GM12878 (cell line): ENCODE measurements at regions not wholly inside any gene's neighbourhood (a gene's known extent, or its start where the extent isn't known, plus 50 kb on each side); places are given as distances from the start of the nearest gene placed in this dataset.

Experiments
- ATAC-seq: fragments of 200-7000 bp; cut with Tn5 transposase; 3 replicates; pipeline ENCODE4 v1.9.1; 2020; ENCODE audit warnings: mild to moderate bottlenecking, moderate library complexity
- BruUV-seq: library from RNA; stranded (reverse); fragments of 400-500 nt; replicated peaks from 2 replicates; lab custom pipeline; 2021; lab: Mats Ljungman, UMichigan
- CTCF ChIA-PET: fragments of 300-600 bp; sonication (Branson Sonifier 250); formaldehyde crosslinking; extraction: SDS; loops from one replicate; lab custom pipeline; 2021; ENCODE audit warnings: inconsistent platforms; lab: Yijun Ruan, JAX
- POLR2A ChIA-PET: fragments of 350-600 bp; formaldehyde crosslinking; extraction: SDS; loops from one replicate; lab custom pipeline; 2021; ENCODE audit warnings: inconsistent platforms; lab: Charles Lee
- RAD21 ChIA-PET: fragments of 300-600 bp; sonication (Branson Sonifier 250); formaldehyde crosslinking; loops from one replicate; lab custom pipeline; 2023; ENCODE audit warnings: antibody characterized with exemption; ENCODE audit not compliant: unreplicated experiment; lab: Charles Lee
- SMC1A ChIA-PET: fragments of 300-600 bp; sonication (Branson Sonifier 250); formaldehyde crosslinking; loops from one replicate; lab custom pipeline; 2023; ENCODE audit not compliant: unreplicated experiment, uncharacterized antibody; lab: Charles Lee
- DNase-seq: peaks from one replicate; pipeline ENCODE4 v3.0.0-alpha.2; 2011; ENCODE audit warnings: low read depth, low spot score
- FAIRE-seq: peaks from 3 replicates; lab custom pipeline; 2011; peaks lifted over from hg19 to GRCh38; lab: Jason Lieb, UNC
- H2AFZ ChIP-seq: 2 replicates; pipeline ENCODE4 v1.6.0; 2011; ENCODE audit warnings: low read depth, low read length, control low read depth; ENCODE audit not compliant: control insufficient read depth
- H3K27ac ChIP-seq: 2 replicates; pipeline ENCODE4 v1.5.1; 2011; ENCODE audit warnings: control low read depth; ENCODE audit not compliant: control insufficient read depth, insufficient read depth
- H3K27me3 ChIP-seq, 2 experiments: replicated peaks in 1 of 2; 2 replicates each; pipeline versions ENCODE4 v1.6.0 to v1.6.1; 2011; ENCODE audit warnings: low read length in 1 of 2; ENCODE audit not compliant: control insufficient read depth in 2 of 2, insufficient read depth in 2 of 2
- H3K36me3 ChIP-seq, 2 experiments: 2 replicates each; pipeline ENCODE4 v1.5.1; 2011; ENCODE audit warnings: low read length in 1 of 2; ENCODE audit not compliant: control insufficient read depth in 2 of 2, insufficient read depth in 2 of 2
- H3K4me1 ChIP-seq: 2 replicates; pipeline ENCODE4 v1.6.1; 2011; ENCODE audit warnings: mild to moderate bottlenecking, low read length, moderate library complexity, mixed read lengths; ENCODE audit not compliant: control insufficient read depth, insufficient read depth
- H3K4me2 ChIP-seq: 2 replicates; pipeline ENCODE4 v1.6.0; 2011; ENCODE audit warnings: control low read depth; ENCODE audit not compliant: control insufficient read depth, insufficient read depth
- H3K4me3 ChIP-seq: fragments of 200-600 bp; sonication (generic); 2 replicates; pipeline ENCODE4 v1.5.1; 2016
- H3K79me2 ChIP-seq: 2 replicates; pipeline ENCODE4 v1.6.0; 2011; ENCODE audit warnings: low read length; ENCODE audit not compliant: control insufficient read depth, insufficient read depth
- H3K9ac ChIP-seq: 2 replicates; pipeline ENCODE4 v1.8.0; 2011; ENCODE audit warnings: low read length, control low read depth, mixed read lengths; ENCODE audit not compliant: control insufficient read depth, insufficient read depth
- H3K9me3 ChIP-seq: replicated peaks from 3 replicates; pipeline ENCODE4 v1.5.1; 2011; ENCODE audit warnings: mild to moderate bottlenecking, low read length; ENCODE audit not compliant: control insufficient read depth, insufficient read depth
- H4K20me1 ChIP-seq: 2 replicates; pipeline ENCODE4 v1.6.0; 2011; ENCODE audit not compliant: control insufficient read depth, insufficient read depth
- BACH1 ChIP-seq: fragments of 450-650 bp; IDR thresholded peaks from 2 replicates; pipeline ENCODE4 v1.6.1; 2017; ENCODE audit warnings: mild to moderate bottlenecking, borderline replicate concordance
- CHD2 ChIP-seq: IDR thresholded peaks from 2 replicates; pipeline ENCODE4 v1.6.1; 2011; ENCODE audit warnings: low read depth, low read length, improper control_type of control experiment, borderline replicate concordance
- DPF2 ChIP-seq: fragments of 450-650 bp; IDR thresholded peaks from 2 replicates; pipeline ENCODE4 v1.6.1; 2017; ENCODE audit warnings: mild to moderate bottlenecking
- IKZF2 ChIP-seq, 2 experiments: fragments of 450-650 bp; IDR thresholded peaks; 2 replicates each; pipeline ENCODE4 v1.6.1; 2017; ENCODE audit warnings: mild to moderate bottlenecking in 2 of 2, moderate library complexity in 2 of 2
- MEF2B ChIP-seq: fragments of 450-650 bp; IDR thresholded peaks from 2 replicates; pipeline ENCODE4 v1.6.1; 2018; ENCODE audit warnings: mild to moderate bottlenecking, moderate library complexity; ENCODE audit not compliant: partially characterized antibody, poor library complexity, severe bottlenecking
- POLR2A ChIP-seq: IDR thresholded peaks from 2 replicates; pipeline ENCODE4 v1.6.1; 2011; ENCODE audit warnings: low read depth, mild to moderate bottlenecking, low read length
- POU2F2 ChIP-seq: IDR thresholded peaks from 3 replicates; pipeline ENCODE4 v1.6.1; 2011; ENCODE audit warnings: low read depth, mild to moderate bottlenecking, low read length, borderline replicate concordance
- ZNF622 ChIP-seq: fragments of 450-650 bp; IDR thresholded peaks from 2 replicates; pipeline ENCODE4 v1.6.1; 2017; ENCODE audit warnings: mild to moderate bottlenecking, inconsistent platforms
- WGBS: methylation state at CpG from one replicate; pipeline ENCODE4 v1.1.6; 2016; ENCODE audit warnings: low lambda C conversion rate; ENCODE audit not compliant: insufficient replicate concordance, insufficient coverage; ENCODE audit errors: missing lambda C conversion rate; 5-methylcytosine and 5-hydroxymethylcytosine counted together
- in situ Hi-C: fragments of 300-500 bp; cut with MboI; formaldehyde crosslinking; loops from 9 replicates; pipeline ENCODE4 v1.14.3; 2018; ENCODE audit warnings: mixed read lengths
- intact Hi-C: fragments of 100-400 bp; cut with micrococcal nuclease; formaldehyde crosslinking; loops from one replicate; pipeline ENCODE4 v1.14.2; 2022; ENCODE audit not compliant: unreplicated experiment
- TF ChIP-seq, protein P1 (sequence below): fragments of 450-650 bp; IDR thresholded peaks from 2 replicates; pipeline ENCODE4 v1.6.1; 2016; ENCODE audit warnings: mild to moderate bottlenecking
- TF ChIP-seq, protein P2 (sequence below): fragments of 450-650 bp; IDR thresholded peaks from 2 replicates; pipeline ENCODE4 v1.6.1; 2017; ENCODE audit warnings: mild to moderate bottlenecking, low read depth, inconsistent platforms; ENCODE audit not compliant: poor library complexity, severe bottlenecking
- TF ChIP-seq, protein P3 (sequence below): IDR thresholded peaks from 2 replicates; pipeline ENCODE4 v1.6.1; 2012; ENCODE audit warnings: low read length, inconsistent platforms
- TF ChIP-seq, protein P4 (sequence below): fragments of 450-650 bp; IDR thresholded peaks from 2 replicates; pipeline ENCODE4 v1.6.1; 2017; ENCODE audit warnings: mild to moderate bottlenecking
- TF ChIP-seq, protein P5 (sequence below): IDR thresholded peaks from 2 replicates; pipeline ENCODE4 v1.6.1; 2011; ENCODE audit warnings: low read depth, low read length, improper control_type of control experiment, borderline replicate concordance

DNA sequence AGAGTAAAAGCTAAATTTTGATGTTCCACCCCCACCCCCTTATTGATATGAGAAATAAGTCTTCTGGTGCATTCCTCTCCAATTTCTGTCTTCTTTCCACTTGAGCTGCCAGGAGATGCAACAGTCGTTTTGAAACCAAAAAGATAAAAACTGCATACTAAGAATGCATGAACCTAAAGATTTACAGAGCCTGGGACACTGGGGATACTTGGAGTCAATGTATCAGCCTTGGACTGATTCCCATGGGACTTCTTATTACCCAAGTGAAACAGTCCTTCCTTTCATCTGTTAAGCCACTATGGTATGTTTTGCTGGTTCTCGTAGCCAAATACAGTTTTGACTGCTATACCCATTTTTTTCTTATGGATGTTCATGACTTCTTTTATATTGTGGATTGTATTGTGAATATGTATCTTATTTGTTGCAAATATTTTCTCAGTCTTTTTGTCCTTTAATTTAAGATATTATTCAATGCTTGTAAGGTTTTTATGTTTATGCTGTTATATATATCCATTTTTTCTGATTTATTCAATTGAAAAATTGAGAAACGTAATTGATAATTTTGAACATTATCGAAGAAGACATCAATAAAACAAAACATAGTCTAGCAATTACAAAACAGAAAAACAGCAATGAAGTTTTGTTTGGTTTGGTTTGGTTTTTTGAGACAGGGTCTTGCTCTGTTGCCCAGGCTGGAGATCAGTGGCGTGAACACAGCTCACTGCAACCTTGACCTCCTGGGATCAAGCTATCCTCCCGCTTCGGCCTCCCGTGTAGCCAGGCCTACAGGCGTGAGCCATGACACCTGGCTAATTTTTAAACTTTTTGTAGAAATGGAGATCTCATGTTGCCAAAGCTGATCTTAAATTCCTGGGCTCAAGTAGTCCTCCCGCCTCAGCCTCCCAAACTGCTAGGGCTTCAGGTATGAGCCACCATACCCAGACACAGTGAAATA is 85.4 kb upstream of the ETV6 start:
- intact Hi-C loops, result loop anchor here (2.0 kb wide), 5 partner anchors 15 to 273 kb away; no protein-coding TSS in a partner anchor
- whole genome bisulfite sequencing, result 88% methylated on average over 10 of the region's 10 CpGs
- ChIA-PET SMC1A (interaction anchor here (0.7 to 6.5 kb wide), 20 partner anchors 8 to 469 kb away, joined by 3 to 146 read pairs (median 5); no protein-coding TSS in a partner anchor), RAD21 (interaction anchor here (1.0 to 16.5 kb wide), 13 partner anchors 7 to 469 kb away, joined by 3 to 322 read pairs (median 7); partner anchors contain the start of gene ETV6), CTCF (interaction anchor here (1.7 to 6.2 kb wide), 4 partner anchors 9 to 469 kb away, joined by 6 to 63 read pairs (median 14); no protein-coding TSS in a partner anchor), POLR2A (interaction anchor here (0.6 to 5.9 kb wide), 15 partner anchors 9 to 1133 kb away, joined by 3 to 63 read pairs (median 7); partner anchors contain the start of gene ETV6)
- Histone ChIP-seq H3K27me3 (no peaks in the 10 kb centered on the region), H4K20me1 (no peaks in the 10 kb centered on the region), H3K36me3 (no peaks in the 10 kb centered on the region), H3K9ac (peak overlapping the region; percentile 41), H3K4me3 (peak overlapping the region; percentile 22; the same call in 1 of the 2 replicates), H3K4me2 (peak overlapping the region; percentile 65), H3K27ac (peak overlapping the region; percentile 98), H3K79me2 (peaks cover 2% of the 10 kb centered on the region), H3K4me1 (peaks cover 55% of the 10 kb centered on the region), H3K9me3 (no peaks in the 10 kb centered on the region; the same call in 1 of the 3 replicates), H2AFZ (no peak overlapping the region)
- ATAC-seq, result peak; percentile 19
- in situ Hi-C loops, result loop anchor here (10.0 to 25.0 kb wide), 3 partner anchors 461 to 1131 kb away; partner anchors contain the start of gene GPR19
- no peak for FAIRE-seq
- BruUV-seq, result no TSS peak
- no peak for DNase-seq
- TF ChIP-seq CHD2 (no peak), POLR2A (no peak), DPF2 (no peak), ZNF622 (no peak), BACH1 (peak; percentile 61; the same call in 1 of the 2 replicates), MEF2B (peak; percentile 97), IKZF2 (IDR thresholded peaks at IDR 0.05) (peak; percentile 61 to 63; a peak in 3 of 4 replicates), POU2F2 (peak; percentile 39; the same call in 1 of the 3 replicates)
- TF ChIP-seq, protein P1, sequence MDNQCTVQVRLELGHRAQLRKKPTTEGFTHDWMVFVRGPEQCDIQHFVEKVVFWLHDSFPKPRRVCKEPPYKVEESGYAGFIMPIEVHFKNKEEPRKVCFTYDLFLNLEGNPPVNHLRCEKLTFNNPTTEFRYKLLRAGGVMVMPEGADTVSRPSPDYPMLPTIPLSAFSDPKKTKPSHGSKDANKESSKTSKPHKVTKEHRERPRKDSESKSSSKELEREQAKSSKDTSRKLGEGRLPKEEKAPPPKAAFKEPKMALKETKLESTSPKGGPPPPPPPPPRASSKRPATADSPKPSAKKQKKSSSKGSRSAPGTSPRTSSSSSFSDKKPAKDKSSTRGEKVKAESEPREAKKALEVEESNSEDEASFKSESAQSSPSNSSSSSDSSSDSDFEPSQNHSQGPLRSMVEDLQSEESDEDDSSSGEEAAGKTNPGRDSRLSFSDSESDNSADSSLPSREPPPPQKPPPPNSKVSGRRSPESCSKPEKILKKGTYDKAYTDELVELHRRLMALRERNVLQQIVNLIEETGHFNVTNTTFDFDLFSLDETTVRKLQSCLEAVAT, result peak; percentile 92
- TF ChIP-seq, protein P2, sequence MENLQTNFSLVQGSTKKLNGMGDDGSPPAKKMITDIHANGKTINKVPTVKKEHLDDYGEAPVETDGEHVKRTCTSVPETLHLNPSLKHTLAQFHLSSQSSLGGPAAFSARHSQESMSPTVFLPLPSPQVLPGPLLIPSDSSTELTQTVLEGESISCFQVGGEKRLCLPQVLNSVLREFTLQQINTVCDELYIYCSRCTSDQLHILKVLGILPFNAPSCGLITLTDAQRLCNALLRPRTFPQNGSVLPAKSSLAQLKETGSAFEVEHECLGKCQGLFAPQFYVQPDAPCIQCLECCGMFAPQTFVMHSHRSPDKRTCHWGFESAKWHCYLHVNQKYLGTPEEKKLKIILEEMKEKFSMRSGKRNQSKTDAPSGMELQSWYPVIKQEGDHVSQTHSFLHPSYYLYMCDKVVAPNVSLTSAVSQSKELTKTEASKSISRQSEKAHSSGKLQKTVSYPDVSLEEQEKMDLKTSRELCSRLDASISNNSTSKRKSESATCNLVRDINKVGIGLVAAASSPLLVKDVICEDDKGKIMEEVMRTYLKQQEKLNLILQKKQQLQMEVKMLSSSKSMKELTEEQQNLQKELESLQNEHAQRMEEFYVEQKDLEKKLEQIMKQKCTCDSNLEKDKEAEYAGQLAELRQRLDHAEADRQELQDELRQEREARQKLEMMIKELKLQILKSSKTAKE, result no peak
- TF ChIP-seq, protein P3, sequence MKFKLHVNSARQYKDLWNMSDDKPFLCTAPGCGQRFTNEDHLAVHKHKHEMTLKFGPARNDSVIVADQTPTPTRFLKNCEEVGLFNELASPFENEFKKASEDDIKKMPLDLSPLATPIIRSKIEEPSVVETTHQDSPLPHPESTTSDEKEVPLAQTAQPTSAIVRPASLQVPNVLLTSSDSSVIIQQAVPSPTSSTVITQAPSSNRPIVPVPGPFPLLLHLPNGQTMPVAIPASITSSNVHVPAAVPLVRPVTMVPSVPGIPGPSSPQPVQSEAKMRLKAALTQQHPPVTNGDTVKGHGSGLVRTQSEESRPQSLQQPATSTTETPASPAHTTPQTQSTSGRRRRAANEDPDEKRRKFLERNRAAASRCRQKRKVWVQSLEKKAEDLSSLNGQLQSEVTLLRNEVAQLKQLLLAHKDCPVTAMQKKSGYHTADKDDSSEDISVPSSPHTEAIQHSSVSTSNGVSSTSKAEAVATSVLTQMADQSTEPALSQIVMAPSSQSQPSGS, result peak; percentile 77
- TF ChIP-seq, protein P4, sequence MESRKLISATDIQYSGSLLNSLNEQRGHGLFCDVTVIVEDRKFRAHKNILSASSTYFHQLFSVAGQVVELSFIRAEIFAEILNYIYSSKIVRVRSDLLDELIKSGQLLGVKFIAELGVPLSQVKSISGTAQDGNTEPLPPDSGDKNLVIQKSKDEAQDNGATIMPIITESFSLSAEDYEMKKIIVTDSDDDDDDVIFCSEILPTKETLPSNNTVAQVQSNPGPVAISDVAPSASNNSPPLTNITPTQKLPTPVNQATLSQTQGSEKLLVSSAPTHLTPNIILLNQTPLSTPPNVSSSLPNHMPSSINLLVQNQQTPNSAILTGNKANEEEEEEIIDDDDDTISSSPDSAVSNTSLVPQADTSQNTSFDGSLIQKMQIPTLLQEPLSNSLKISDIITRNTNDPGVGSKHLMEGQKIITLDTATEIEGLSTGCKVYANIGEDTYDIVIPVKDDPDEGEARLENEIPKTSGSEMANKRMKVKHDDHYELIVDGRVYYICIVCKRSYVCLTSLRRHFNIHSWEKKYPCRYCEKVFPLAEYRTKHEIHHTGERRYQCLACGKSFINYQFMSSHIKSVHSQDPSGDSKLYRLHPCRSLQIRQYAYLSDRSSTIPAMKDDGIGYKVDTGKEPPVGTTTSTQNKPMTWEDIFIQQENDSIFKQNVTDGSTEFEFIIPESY, result no peak
- TF ChIP-seq, protein P5, sequence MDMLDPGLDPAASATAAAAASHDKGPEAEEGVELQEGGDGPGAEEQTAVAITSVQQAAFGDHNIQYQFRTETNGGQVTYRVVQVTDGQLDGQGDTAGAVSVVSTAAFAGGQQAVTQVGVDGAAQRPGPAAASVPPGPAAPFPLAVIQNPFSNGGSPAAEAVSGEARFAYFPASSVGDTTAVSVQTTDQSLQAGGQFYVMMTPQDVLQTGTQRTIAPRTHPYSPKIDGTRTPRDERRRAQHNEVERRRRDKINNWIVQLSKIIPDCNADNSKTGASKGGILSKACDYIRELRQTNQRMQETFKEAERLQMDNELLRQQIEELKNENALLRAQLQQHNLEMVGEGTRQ, result no peak
